Mammary epithelial cell (primary cell): ENCODE measurements at regions not wholly inside any gene's neighbourhood (a gene's known extent, or its start where the extent isn't known, plus 50 kb on each side); places are given as distances from the start of the nearest gene placed in this dataset.

ENCODE experiments used
- EZH2 ChIP-seq: IDR thresholded peaks from 2 replicates; pipeline ENCODE4 v1.6.1; 2012; ENCODE audit warnings: low read length, inconsistent platforms, borderline replicate concordance
- TF ChIP-seq, protein P1 (sequence below), 2 donors: IDR thresholded peaks in 1 of 2; conservative IDR thresholded peaks in 1 of 2; 2 replicates each; pipeline ENCODE4 v1.5.1; 2011 to 2012; ENCODE audit warnings: inconsistent platforms in 2 of 2, low read length in 2 of 2, mild to moderate bottlenecking in 2 of 2, control low read depth in 1 of 2, low read depth in 1 of 2; ENCODE audit not compliant: insufficient read depth in 1 of 2; ENCODE audit errors: extremely low read depth in 1 of 2

GRCh38 chr6:14862845-14863244 is 383.0 kb upstream of the JARID2 start:
- no peak for TF ChIP-seq EZH2
- TF ChIP-seq, protein P1, sequence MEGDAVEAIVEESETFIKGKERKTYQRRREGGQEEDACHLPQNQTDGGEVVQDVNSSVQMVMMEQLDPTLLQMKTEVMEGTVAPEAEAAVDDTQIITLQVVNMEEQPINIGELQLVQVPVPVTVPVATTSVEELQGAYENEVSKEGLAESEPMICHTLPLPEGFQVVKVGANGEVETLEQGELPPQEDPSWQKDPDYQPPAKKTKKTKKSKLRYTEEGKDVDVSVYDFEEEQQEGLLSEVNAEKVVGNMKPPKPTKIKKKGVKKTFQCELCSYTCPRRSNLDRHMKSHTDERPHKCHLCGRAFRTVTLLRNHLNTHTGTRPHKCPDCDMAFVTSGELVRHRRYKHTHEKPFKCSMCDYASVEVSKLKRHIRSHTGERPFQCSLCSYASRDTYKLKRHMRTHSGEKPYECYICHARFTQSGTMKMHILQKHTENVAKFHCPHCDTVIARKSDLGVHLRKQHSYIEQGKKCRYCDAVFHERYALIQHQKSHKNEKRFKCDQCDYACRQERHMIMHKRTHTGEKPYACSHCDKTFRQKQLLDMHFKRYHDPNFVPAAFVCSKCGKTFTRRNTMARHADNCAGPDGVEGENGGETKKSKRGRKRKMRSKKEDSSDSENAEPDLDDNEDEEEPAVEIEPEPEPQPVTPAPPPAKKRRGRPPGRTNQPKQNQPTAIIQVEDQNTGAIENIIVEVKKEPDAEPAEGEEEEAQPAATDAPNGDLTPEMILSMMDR (conservative IDR thresholded peaks at IDR 0.05 in 1 of 2, IDR thresholded peaks at IDR 0.05 in 1 of 2; ENCODE audit: extremely low read depth in 1 of 2, insufficient read depth in 1 of 2, low read depth in 1 of 2, low read length in 2 of 2): no peak
